Prostate gland (tissue), 2 donors: ENCODE measurements at regions not wholly inside any gene's neighbourhood (a gene's known extent, or its start where the extent isn't known, plus 50 kb on each side); places are given as distances from the start of the nearest gene placed in this dataset.

Experiments
- DNase-seq: peaks from one replicate; pipeline ENCODE4 v3.0.0-alpha.2; 2019; ENCODE audit warnings: low spot score
- H3K27ac ChIP-seq, 2 donors: fragments of 200-600 bp; sonication (generic); 2 replicates each; pipeline ENCODE4 v1.5.1; 2017 to 2019
- H3K27me3 ChIP-seq: fragments of 200-600 bp; sonication (generic); replicated peaks from 2 replicates; pipeline ENCODE4 v1.5.1; 2019; ENCODE audit not compliant: insufficient read depth
- H3K36me3 ChIP-seq, 2 donors: fragments of 200-600 bp; sonication (generic); 1 replicate in 1 of 2; 2 replicates in 1 of 2; pipeline versions ENCODE4 v1.5.1 to v1.8.1; 2017 to 2019
- H3K4me1 ChIP-seq: fragments of 200-600 bp; sonication (generic); replicated peaks from 2 replicates; pipeline ENCODE4 v1.5.1; 2019
- H3K4me3 ChIP-seq, 2 donors: fragments of 200-600 bp; sonication (generic); 2 replicates each; pipeline ENCODE4 v1.5.1; 2017 to 2019
- H3K9me3 ChIP-seq: fragments of 200-600 bp; sonication (generic); 2 replicates; pipeline ENCODE4 v1.5.1; 2017
- POLR2A ChIP-seq: fragments of 450-650 bp; IDR thresholded peaks from one replicate; pipeline ENCODE4 v1.6.1; 2016; ENCODE audit warnings: antibody characterized with exemption, mild to moderate bottlenecking
- POLR2AphosphoS5 ChIP-seq: sonication (generic); formaldehyde crosslinking; IDR thresholded peaks from one replicate; pipeline ENCODE4 v1.6.1; 2017; ENCODE audit warnings: antibody characterized with exemption
- WGBS: methylation state at CpG from one replicate; pipeline ENCODE4 v1.1.5; 2018; 5-methylcytosine and 5-hydroxymethylcytosine counted together
- intact Hi-C: fragments of 100-400 bp; cut with DNase I; formaldehyde crosslinking; loops from one replicate; pipeline ENCODE4 v1.14.2; 2022
- TF ChIP-seq, protein P1 (sequence below), 4 experiments: fragments of 200-600 bp in 2 of 4; fragments of 450-650 bp in 2 of 4; sonication (generic) in 2 of 4; IDR thresholded peaks; 1 replicate in 3 of 4; 2 replicates in 1 of 4; pipeline ENCODE4 v1.5.1; 2016 to 2019; ENCODE audit warnings: antibody characterized with exemption in 4 of 4, mild to moderate bottlenecking in 2 of 4, moderate library complexity in 2 of 4

DNA sequence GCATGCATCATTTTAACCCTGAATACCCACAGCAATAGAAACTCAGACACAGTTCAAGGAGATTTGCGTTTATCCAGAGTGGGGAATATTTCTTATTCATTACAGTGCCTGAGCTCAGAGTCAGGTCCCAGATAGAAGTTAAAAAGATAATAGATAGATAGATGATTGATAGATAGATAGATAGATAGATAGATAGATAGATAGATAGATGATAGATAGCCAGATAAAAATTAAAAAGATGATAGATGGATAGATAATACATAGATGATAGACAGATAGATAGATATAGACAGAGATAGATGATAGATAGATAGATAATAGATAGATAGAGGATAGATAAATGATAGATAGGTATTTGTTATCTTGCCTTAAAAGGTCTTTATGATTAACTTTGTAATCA lies 184.7 kb downstream of the MYLK4 start:
- Histone ChIP-seq H3K27ac (no peak overlapping the region), H3K4me3 (no peak overlapping the region), H3K36me3 (no peaks in the 10 kb centered on the region), H3K4me1 (no peaks in the 10 kb centered on the region), H3K27me3 (no peaks in the 10 kb centered on the region), H3K9me3 (no peaks in the 10 kb centered on the region)
- TF ChIP-seq, protein P1, sequence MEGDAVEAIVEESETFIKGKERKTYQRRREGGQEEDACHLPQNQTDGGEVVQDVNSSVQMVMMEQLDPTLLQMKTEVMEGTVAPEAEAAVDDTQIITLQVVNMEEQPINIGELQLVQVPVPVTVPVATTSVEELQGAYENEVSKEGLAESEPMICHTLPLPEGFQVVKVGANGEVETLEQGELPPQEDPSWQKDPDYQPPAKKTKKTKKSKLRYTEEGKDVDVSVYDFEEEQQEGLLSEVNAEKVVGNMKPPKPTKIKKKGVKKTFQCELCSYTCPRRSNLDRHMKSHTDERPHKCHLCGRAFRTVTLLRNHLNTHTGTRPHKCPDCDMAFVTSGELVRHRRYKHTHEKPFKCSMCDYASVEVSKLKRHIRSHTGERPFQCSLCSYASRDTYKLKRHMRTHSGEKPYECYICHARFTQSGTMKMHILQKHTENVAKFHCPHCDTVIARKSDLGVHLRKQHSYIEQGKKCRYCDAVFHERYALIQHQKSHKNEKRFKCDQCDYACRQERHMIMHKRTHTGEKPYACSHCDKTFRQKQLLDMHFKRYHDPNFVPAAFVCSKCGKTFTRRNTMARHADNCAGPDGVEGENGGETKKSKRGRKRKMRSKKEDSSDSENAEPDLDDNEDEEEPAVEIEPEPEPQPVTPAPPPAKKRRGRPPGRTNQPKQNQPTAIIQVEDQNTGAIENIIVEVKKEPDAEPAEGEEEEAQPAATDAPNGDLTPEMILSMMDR (IDR thresholded peaks at IDR 0.05) = no peak
- TF ChIP-seq POLR2A = no peak
- TF ChIP-seq POLR2AphosphoS5 = no peak
- intact Hi-C loops = no loop called here
- DNase-seq = no peak
- WGBS = 93% methylated on average over 1 of the region's 1 CpG

DNA sequence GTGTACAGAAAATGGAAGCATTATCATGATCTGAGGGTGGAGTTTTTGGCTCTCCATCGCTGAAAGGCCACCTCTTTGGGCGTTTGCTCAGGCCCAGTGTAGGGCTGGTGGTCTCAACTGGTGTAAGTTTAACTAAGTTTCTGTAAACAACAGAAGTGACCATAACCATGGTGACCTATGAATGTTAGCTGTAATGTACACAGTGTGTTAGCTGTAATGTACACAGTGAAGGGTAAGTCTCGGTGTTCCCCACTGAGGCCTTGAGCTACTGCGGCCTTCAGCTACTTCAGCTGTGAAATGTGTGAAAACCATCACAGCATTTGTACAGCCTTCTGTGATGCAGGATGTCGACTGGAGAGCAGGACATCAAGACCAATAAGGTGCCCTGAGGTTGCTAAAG lies 185.2 kb downstream of the MYLK4 start:
- intact Hi-C loops = no loop called here
- no peak for DNase-seq
- TF ChIP-seq POLR2A = no peak

DNA sequence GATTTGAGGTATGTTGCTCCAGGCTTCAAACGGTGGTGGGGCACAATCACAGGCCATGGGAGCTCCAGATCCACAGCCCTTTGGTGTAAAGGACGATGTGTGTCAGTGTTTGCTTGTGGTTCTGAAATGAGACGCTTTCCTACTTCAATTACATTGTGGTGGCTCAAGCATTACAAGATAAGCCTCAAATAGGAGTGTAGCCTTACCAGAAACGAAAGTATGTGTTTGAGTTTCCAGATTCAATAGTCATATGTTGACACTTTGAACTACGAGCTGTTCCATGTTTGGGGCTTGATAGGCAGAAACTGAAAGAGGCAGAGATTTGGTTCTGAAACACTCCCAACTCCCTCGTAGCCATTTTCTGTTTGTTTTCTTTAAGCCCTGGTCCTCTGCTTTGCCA lies 187.1 kb downstream of the MYLK4 start:
- WGBS = 54% methylated on average over 6 of the region's 6 CpGs
- Histone ChIP-seq H3K27me3 (no peaks in the 10 kb centered on the region), H3K27ac (no peak overlapping the region), H3K9me3 (no peaks in the 10 kb centered on the region), H3K36me3 (no peaks in the 10 kb centered on the region), H3K4me1 (no peaks in the 10 kb centered on the region), H3K4me3 (no peak overlapping the region)
- TF ChIP-seq, protein P1 (IDR thresholded peaks at IDR 0.05) = no peak
- peak; percentile 7 for TF ChIP-seq POLR2AphosphoS5
- no peak for DNase-seq
- intact Hi-C loops = no loop called here

More for the DNA sequence above, 185.2 kb downstream of the MYLK4 start:
- H3K4me3 ChIP-seq = no peak overlapping the region
- no peaks in the 10 kb centered on the region for H3K36me3 ChIP-seq
- 71% methylated on average over 5 of the region's 5 CpGs for WGBS
- no peaks in the 10 kb centered on the region for H3K9me3 ChIP-seq
- no peaks in the 10 kb centered on the region for H3K4me1 ChIP-seq
- no peak overlapping the region for H3K27ac ChIP-seq
- no peaks in the 10 kb centered on the region for H3K27me3 ChIP-seq

DNA sequence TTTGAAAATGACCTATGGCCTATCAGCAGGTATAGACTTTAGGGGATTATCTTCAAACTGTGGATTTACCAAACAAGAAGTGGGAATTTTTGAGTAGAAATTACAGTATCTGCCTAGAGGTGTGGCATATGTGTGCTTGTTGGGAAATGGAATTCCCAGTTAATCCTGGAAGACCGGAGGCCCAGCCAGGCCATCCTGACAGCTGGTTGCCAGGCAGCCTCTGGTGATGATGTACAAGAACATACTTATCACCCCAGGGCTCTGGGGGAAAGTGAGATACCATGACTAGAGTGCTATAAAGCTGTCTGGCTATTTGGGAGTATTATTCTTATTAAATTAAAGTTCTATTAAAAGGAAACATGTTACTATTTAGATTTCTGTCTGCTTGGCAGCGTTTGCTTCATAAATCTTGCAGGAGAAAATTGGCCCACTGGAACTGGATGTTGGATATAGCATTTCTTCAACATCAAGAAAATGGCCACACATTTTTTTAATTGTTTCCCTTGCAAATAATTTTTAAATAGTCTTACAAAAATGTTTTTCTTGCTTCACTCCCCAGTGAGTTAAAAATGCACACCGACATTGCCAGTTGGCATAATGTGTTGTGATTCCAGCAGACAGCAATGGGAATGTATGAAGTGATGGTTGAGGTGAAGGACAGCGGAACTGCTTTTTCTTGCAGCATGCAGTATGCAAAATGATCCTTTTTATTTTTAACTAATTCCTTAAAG lies 187.8 kb downstream of the MYLK4 start:
- TF ChIP-seq POLR2A = no peak
- TF ChIP-seq, protein P1 (IDR thresholded peaks at IDR 0.05) = no peak
- TF ChIP-seq POLR2AphosphoS5 = no peak
- no peak for DNase-seq
- H3K36me3 ChIP-seq = no peaks in the 10 kb centered on the region
- 66% methylated on average over 4 of the region's 4 CpGs for WGBS
- no peak overlapping the region for H3K27ac ChIP-seq
- no peak overlapping the region for H3K4me3 ChIP-seq
- H3K4me1 ChIP-seq = no peaks in the 10 kb centered on the region
- intact Hi-C loops = no loop called here
- H3K27me3 ChIP-seq = no peaks in the 10 kb centered on the region
- H3K9me3 ChIP-seq = no peaks in the 10 kb centered on the region

DNA sequence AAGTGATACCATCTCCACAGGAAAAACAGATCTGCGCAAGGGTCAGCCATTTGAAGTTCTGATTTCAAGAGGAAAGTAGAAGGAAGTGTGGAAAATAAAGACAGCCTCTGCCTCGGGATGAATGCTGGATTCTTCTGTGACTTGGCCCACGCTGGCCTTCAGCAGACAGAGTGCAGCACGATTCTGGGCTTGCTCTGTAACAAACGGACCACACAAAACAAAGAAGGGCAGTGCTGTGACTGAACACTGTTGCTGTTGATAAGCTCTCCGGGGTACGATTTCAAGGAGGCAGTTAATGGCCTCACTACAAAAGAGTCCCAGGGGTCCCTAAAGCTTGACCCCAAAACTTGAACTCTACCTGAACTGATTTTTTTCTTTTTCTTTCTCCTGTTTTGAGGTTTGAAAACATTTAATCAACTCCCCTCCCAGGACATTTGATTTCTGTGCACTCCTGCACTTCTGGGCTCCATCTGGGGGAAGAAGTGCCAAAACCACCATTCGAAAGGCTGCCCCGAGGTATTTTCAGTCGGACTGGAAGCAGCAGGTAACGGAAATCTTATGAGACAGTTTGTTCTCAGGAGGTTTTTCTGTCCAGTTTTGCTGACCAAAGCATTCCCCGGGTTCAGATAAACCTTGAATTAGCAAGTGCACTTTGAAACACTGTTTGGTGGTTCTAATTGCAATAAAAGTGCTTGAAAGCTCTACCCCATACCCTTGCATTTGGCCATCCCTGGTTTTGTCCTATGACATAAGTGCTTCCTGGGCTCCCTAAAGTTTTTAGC lies 189.6 kb downstream of the MYLK4 start:
- WGBS = 71% methylated on average over 12 of the region's 12 CpGs

More for the DNA sequence above, 189.6 kb downstream of the MYLK4 start:
- Histone ChIP-seq H3K27ac (no peak overlapping the region), H3K4me1 (no peaks in the 10 kb centered on the region), H3K36me3 (no peaks in the 10 kb centered on the region), H3K4me3 (no peak overlapping the region), H3K9me3 (no peaks in the 10 kb centered on the region), H3K27me3 (no peaks in the 10 kb centered on the region)
- intact Hi-C loops = no loop called here
- DNase-seq = no peak
- TF ChIP-seq POLR2A = no peak
- no peak for TF ChIP-seq POLR2AphosphoS5
- TF ChIP-seq, protein P1 (IDR thresholded peaks at IDR 0.05) = no peak
